ENCODE measurements at regions not wholly inside any gene's neighbourhood (a gene's known extent, or its start where the extent isn't known, plus 50 kb on each side); places are given as distances from the start of the nearest gene placed in this dataset.
"Not testable (repeated sequence)": the region's sequence is repeated elsewhere in the genome, so short reads cannot be mapped to it uniquely, and the experiment has no call there.

- Histone ChIP-seq H3K36me3 (ENCODE audit: control insufficient read depth, insufficient read depth, low read length) (no peaks in the 10 kb centered on the region), H3K27ac (ENCODE audit: low read depth, low read length) (no peak overlapping the region), H3K4me3 (ENCODE audit: low read depth, low read length) (no peak overlapping the region), H3K4me1 (ENCODE audit: control insufficient read depth, insufficient read depth, low read length) (no peaks in the 10 kb centered on the region), H3K9me3 (ENCODE audit: control insufficient read depth, insufficient read depth, low read length) (no peaks in the 10 kb centered on the region), H3K27me3 (ENCODE audit: control insufficient read depth, insufficient read depth, low read length) (no peaks in the 10 kb centered on the region)
- no peak for DNase-seq (ENCODE audit: low read depth in 4 of 6, low spot score in 6 of 6)
- WGBS (ENCODE audit: insufficient coverage) = 90% methylated on average over 4 of the region's 4 CpGs
Measured at GRCh38 chr2:193357508-193357907, 1162.8 kb upstream of the TMEFF2 start.

- not testable (repeated sequence) for H3K36me3 ChIP-seq (ENCODE audit: control insufficient read depth, insufficient read depth, low read length); H3K27ac ChIP-seq (ENCODE audit: low read depth, low read length); H3K4me1 ChIP-seq (ENCODE audit: control insufficient read depth, insufficient read depth, low read length); H3K27me3 ChIP-seq (ENCODE audit: control insufficient read depth, insufficient read depth, low read length); H3K9me3 ChIP-seq (ENCODE audit: control insufficient read depth, insufficient read depth, low read length); DNase-seq (ENCODE audit: low read depth in 4 of 6, low spot score in 6 of 6); H3K4me3 ChIP-seq (ENCODE audit: low read depth, low read length)
- 93% methylated on average over 6 of the region's 13 CpGs for WGBS (ENCODE audit: insufficient coverage)
Measured at GRCh38 chr2:193352665-193353242, 1158.0 kb upstream of the TMEFF2 start.

GRCh38 chr2:193350509-193350908 lies 1155.8 kb upstream of the TMEFF2 start:
- no peaks in the 10 kb centered on the region for H3K27me3 ChIP-seq (ENCODE audit: control insufficient read depth, insufficient read depth, low read length)
- H3K4me3 ChIP-seq (ENCODE audit: low read depth, low read length) = no peak overlapping the region
- no peaks in the 10 kb centered on the region for H3K36me3 ChIP-seq (ENCODE audit: control insufficient read depth, insufficient read depth, low read length)
- DNase-seq (ENCODE audit: low read depth in 4 of 6, low spot score in 6 of 6) = no peak
- no peaks in the 10 kb centered on the region for H3K4me1 ChIP-seq (ENCODE audit: control insufficient read depth, insufficient read depth, low read length)
- no peaks in the 10 kb centered on the region for H3K9me3 ChIP-seq (ENCODE audit: control insufficient read depth, insufficient read depth, low read length)
- no peak overlapping the region for H3K27ac ChIP-seq (ENCODE audit: low read depth, low read length)
- 80% methylated on average over 2 of the region's 2 CpGs for WGBS (ENCODE audit: insufficient coverage)

- H3K4me3 ChIP-seq (ENCODE audit: low read depth, low read length) = no peak overlapping the region
Measured at GRCh38 chr2:193349642-193350041, 1154.9 kb upstream of the TMEFF2 start.

GRCh38 chr2:193348055-193348454 lies 1153.3 kb upstream of the TMEFF2 start:
- DNase-seq (ENCODE audit: low read depth in 4 of 6, low spot score in 6 of 6) = no peak
- 100% methylated on average over 2 of the region's 2 CpGs for WGBS (ENCODE audit: insufficient coverage)
- H3K9me3 ChIP-seq (ENCODE audit: control insufficient read depth, insufficient read depth, low read length) = no peaks in the 10 kb centered on the region
- no peaks in the 10 kb centered on the region for H3K4me1 ChIP-seq (ENCODE audit: control insufficient read depth, insufficient read depth, low read length)
- H3K36me3 ChIP-seq (ENCODE audit: control insufficient read depth, insufficient read depth, low read length) = no peaks in the 10 kb centered on the region
- H3K27ac ChIP-seq (ENCODE audit: low read depth, low read length) = no peak overlapping the region
- no peak overlapping the region for H3K4me3 ChIP-seq (ENCODE audit: low read depth, low read length)
- H3K27me3 ChIP-seq (ENCODE audit: control insufficient read depth, insufficient read depth, low read length) = no peaks in the 10 kb centered on the region

More at GRCh38 chr2:193349642-193350041, 1154.9 kb upstream of the TMEFF2 start:
- WGBS (ENCODE audit: insufficient coverage) = no CpG with 5 or more reads among the region's 1 CpG
- H3K36me3 ChIP-seq (ENCODE audit: control insufficient read depth, insufficient read depth, low read length) = no peaks in the 10 kb centered on the region
- no peak overlapping the region for H3K27ac ChIP-seq (ENCODE audit: low read depth, low read length)
- no peak for DNase-seq (ENCODE audit: low read depth in 4 of 6, low spot score in 6 of 6)
- H3K4me1 ChIP-seq (ENCODE audit: control insufficient read depth, insufficient read depth, low read length) = no peaks in the 10 kb centered on the region
- H3K27me3 ChIP-seq (ENCODE audit: control insufficient read depth, insufficient read depth, low read length) = no peaks in the 10 kb centered on the region
- no peaks in the 10 kb centered on the region for H3K9me3 ChIP-seq (ENCODE audit: control insufficient read depth, insufficient read depth, low read length)

- H3K36me3 ChIP-seq (ENCODE audit: control insufficient read depth, insufficient read depth, low read length) = no peaks in the 10 kb centered on the region
- no peaks in the 10 kb centered on the region for H3K9me3 ChIP-seq (ENCODE audit: control insufficient read depth, insufficient read depth, low read length)
- no CpG with 5 or more reads among the region's 1 CpG for WGBS (ENCODE audit: insufficient coverage)
- H3K27me3 ChIP-seq (ENCODE audit: control insufficient read depth, insufficient read depth, low read length) = no peaks in the 10 kb centered on the region
- H3K27ac ChIP-seq (ENCODE audit: low read depth, low read length) = no peak overlapping the region
- DNase-seq (ENCODE audit: low read depth in 4 of 6, low spot score in 6 of 6) = no peak
- H3K4me3 ChIP-seq (ENCODE audit: low read depth, low read length) = no peak overlapping the region
- H3K4me1 ChIP-seq (ENCODE audit: control insufficient read depth, insufficient read depth, low read length) = no peaks in the 10 kb centered on the region
Measured at GRCh38 chr2:193336781-193337180, 1142.0 kb upstream of the TMEFF2 start.

GRCh38 chr2:193334401-193334800 lies 1139.7 kb upstream of the TMEFF2 start:
- H3K27me3 ChIP-seq (ENCODE audit: control insufficient read depth, insufficient read depth, low read length) = no peaks in the 10 kb centered on the region
- no CpG with 5 or more reads among the region's 1 CpG for WGBS (ENCODE audit: insufficient coverage)
- no peaks in the 10 kb centered on the region for H3K4me1 ChIP-seq (ENCODE audit: control insufficient read depth, insufficient read depth, low read length)
- no peaks in the 10 kb centered on the region for H3K36me3 ChIP-seq (ENCODE audit: control insufficient read depth, insufficient read depth, low read length)
- no peaks in the 10 kb centered on the region for H3K9me3 ChIP-seq (ENCODE audit: control insufficient read depth, insufficient read depth, low read length)
- no peak overlapping the region for H3K4me3 ChIP-seq (ENCODE audit: low read depth, low read length)
- no peak for DNase-seq (ENCODE audit: low read depth in 4 of 6, low spot score in 6 of 6)
- no peak overlapping the region for H3K27ac ChIP-seq (ENCODE audit: low read depth, low read length)

- Histone ChIP-seq H3K27ac (ENCODE audit: low read depth, low read length) (no peak overlapping the region), H3K9me3 (ENCODE audit: control insufficient read depth, insufficient read depth, low read length) (no peaks in the 10 kb centered on the region), H3K36me3 (ENCODE audit: control insufficient read depth, insufficient read depth, low read length) (no peaks in the 10 kb centered on the region), H3K4me3 (ENCODE audit: low read depth, low read length) (no peak overlapping the region), H3K27me3 (ENCODE audit: control insufficient read depth, insufficient read depth, low read length) (no peaks in the 10 kb centered on the region), H3K4me1 (ENCODE audit: control insufficient read depth, insufficient read depth, low read length) (no peaks in the 10 kb centered on the region)
- WGBS (ENCODE audit: insufficient coverage) = no CpG with 5 or more reads among the region's 3 CpGs
- DNase-seq (ENCODE audit: low read depth in 4 of 6, low spot score in 6 of 6) = no peak
Measured at GRCh38 chr2:193333539-193333938, 1138.8 kb upstream of the TMEFF2 start.

- DNase-seq (ENCODE audit: low read depth in 4 of 6, low spot score in 6 of 6) = no peak
- Histone ChIP-seq H3K4me3 (ENCODE audit: low read depth, low read length) (no peak overlapping the region), H3K36me3 (ENCODE audit: control insufficient read depth, insufficient read depth, low read length) (no peaks in the 10 kb centered on the region), H3K27ac (ENCODE audit: low read depth, low read length) (no peak overlapping the region), H3K4me1 (ENCODE audit: control insufficient read depth, insufficient read depth, low read length) (no peaks in the 10 kb centered on the region), H3K27me3 (ENCODE audit: control insufficient read depth, insufficient read depth, low read length) (no peaks in the 10 kb centered on the region), H3K9me3 (ENCODE audit: control insufficient read depth, insufficient read depth, low read length) (no peaks in the 10 kb centered on the region)
- WGBS (ENCODE audit: insufficient coverage) = 83% methylated on average over 1 of the region's 1 CpG
Measured at GRCh38 chr2:193332941-193333340, 1138.2 kb upstream of the TMEFF2 start.

- H3K4me1 ChIP-seq (ENCODE audit: control insufficient read depth, insufficient read depth, low read length) = no peaks in the 10 kb centered on the region
Measured at GRCh38 chr2:193331676-193332075, 1136.9 kb upstream of the TMEFF2 start.

More at GRCh38 chr2:193331676-193332075, 1136.9 kb upstream of the TMEFF2 start:
- Histone ChIP-seq H3K27me3 (ENCODE audit: control insufficient read depth, insufficient read depth, low read length) (no peaks in the 10 kb centered on the region), H3K9me3 (ENCODE audit: control insufficient read depth, insufficient read depth, low read length) (no peaks in the 10 kb centered on the region), H3K4me3 (ENCODE audit: low read depth, low read length) (no peak overlapping the region), H3K27ac (ENCODE audit: low read depth, low read length) (no peak overlapping the region), H3K36me3 (ENCODE audit: control insufficient read depth, insufficient read depth, low read length) (no peaks in the 10 kb centered on the region)
- no CpG with 5 or more reads among the region's 4 CpGs for WGBS (ENCODE audit: insufficient coverage)
- peak in 2 of 6 donors; percentile 9 to 35 for DNase-seq (ENCODE audit: low read depth in 4 of 6, low spot score in 6 of 6)

All from spinal cord (tissue), 9 donors.